GM18520 (cell line): ENCODE measurements at regions not wholly inside any gene's neighbourhood (a gene's known extent, or its start where the extent isn't known, plus 50 kb on each side); places are given as distances from the start of the nearest gene placed in this dataset.

Source experiments
- ATAC-seq: cut with Tn5 transposase; IDR thresholded peaks from one replicate; pipeline ENCODE4 v1.9.1; 2021; ENCODE audit not compliant: unreplicated experiment

GRCh38 chr4:54359919-54360650 is 131.0 kb downstream of the PDGFRA start:
- ATAC-seq, result no peak

- ATAC-seq, result no peak
Observed at GRCh38 chr4:54363037-54363436, 133.9 kb downstream of the PDGFRA start.

GRCh38 chr4:54365691-54366090 is 136.6 kb downstream of the PDGFRA start:
- no peak for ATAC-seq

- ATAC-seq, result no peak
Observed at GRCh38 chr4:54367059-54367458, 138.0 kb downstream of the PDGFRA start.

GRCh38 chr4:54368281-54369265 is 139.5 kb downstream of the PDGFRA start:
- ATAC-seq, result no peak

- no peak for ATAC-seq
Observed at GRCh38 chr4:54371173-54371572, 142.1 kb downstream of the PDGFRA start.

- ATAC-seq, result no peak
Observed at GRCh38 chr4:54372951-54373350, 143.9 kb downstream of the PDGFRA start.

- ATAC-seq, result no peak
Observed at GRCh38 chr4:54373718-54374210, 144.7 kb downstream of the PDGFRA start.

GRCh38 chr4:54378461-54378860 is 149.4 kb downstream of the PDGFRA start:
- no peak for ATAC-seq

- ATAC-seq, result no peak
Observed at GRCh38 chr4:54384152-54384551, 155.1 kb downstream of the PDGFRA start.

- ATAC-seq, result no peak
Observed at GRCh38 chr4:54384563-54384962, 155.5 kb downstream of the PDGFRA start.

GRCh38 chr4:54386042-54386669 is 157.1 kb downstream of the PDGFRA start:
- no peak for ATAC-seq

- no peak for ATAC-seq
Observed at GRCh38 chr4:54386693-54387092, 157.6 kb downstream of the PDGFRA start.

GRCh38 chr4:54390670-54391069 is 161.6 kb downstream of the PDGFRA start:
- no peak for ATAC-seq

- ATAC-seq, result no peak
Observed at GRCh38 chr4:54391104-54391503, 162.0 kb downstream of the PDGFRA start.

- no peak for ATAC-seq
Observed at GRCh38 chr4:54392479-54392878, 163.4 kb downstream of the PDGFRA start.

- ATAC-seq, result no peak
Observed at GRCh38 chr4:54393243-54393642, 164.2 kb downstream of the PDGFRA start.

- no peak for ATAC-seq
Observed at GRCh38 chr4:54395013-54395527, 166.0 kb downstream of the PDGFRA start.

- ATAC-seq, result no peak
Observed at GRCh38 chr4:54400188-54400587, 171.1 kb downstream of the PDGFRA start.

- no peak for ATAC-seq
Observed at GRCh38 chr4:54400802-54401201, 171.7 kb downstream of the PDGFRA start.

GRCh38 chr4:54402880-54403480 is 173.9 kb downstream of the PDGFRA start:
- no peak for ATAC-seq
